ENCODE measurements at regions not wholly inside any gene's neighbourhood (a gene's known extent, or its start where the extent isn't known, plus 50 kb on each side); places are given as distances from the start of the nearest gene placed in this dataset.
"Not testable (repeated sequence)": the region's sequence is repeated elsewhere in the genome, so short reads cannot be mapped to it uniquely, and the experiment has no call there.

GRCh38 chr2:44087036-44087713, 81.5 kb upstream of the PPM1B start:
- WGBS = 0% methylated on average over 11 of the region's 29 CpGs
- Histone ChIP-seq H3K9me3 (no peaks in the 10 kb centered on the region), H3K27ac (peak overlapping the region; percentile 8), H3K36me3 (no peaks in the 10 kb centered on the region), H3K4me3 (peak overlapping the region; percentile 28), H3K27me3 (no peaks in the 10 kb centered on the region), H3K4me1 (peaks cover 15% of the 10 kb centered on the region)
- DNase-seq (ENCODE audit: low spot score in 2 of 2) = peak; percentile 92 to 95
- TF ChIP-seq EP300 (IDR thresholded peaks at IDR 0.05) (no peak), POLR2A (IDR thresholded peaks at IDR 0.05) (no peak), POLR2AphosphoS5 (IDR thresholded peaks at IDR 0.05) (peak in 1 of 3 donors; percentile 14), CTCF (IDR thresholded peaks at IDR 0.05) (peak; percentile 84 to 97)

GRCh38 chr2:44087714-44088092, 81.0 kb upstream of the PPM1B start:
- H3K4me3 ChIP-seq = peak overlapping the region; percentile 28
- H3K9me3 ChIP-seq = no peaks in the 10 kb centered on the region
- 52% methylated on average over 4 of the region's 4 CpGs for WGBS
- H3K27ac ChIP-seq = no peak overlapping the region
- H3K36me3 ChIP-seq = no peaks in the 10 kb centered on the region
- H3K4me1 ChIP-seq = peaks cover 15% of the 10 kb centered on the region
- no peaks in the 10 kb centered on the region for H3K27me3 ChIP-seq
- TF ChIP-seq POLR2A (IDR thresholded peaks at IDR 0.05) (no peak), CTCF (IDR thresholded peaks at IDR 0.05) (no peak)
- no peak for DNase-seq (ENCODE audit: low spot score in 2 of 2)

GRCh38 chr2:44092519-44092918, 76.2 kb upstream of the PPM1B start:
- not testable (repeated sequence) for H3K36me3 ChIP-seq; H3K4me3 ChIP-seq; H3K27ac ChIP-seq; H3K9me3 ChIP-seq; H3K4me1 ChIP-seq; DNase-seq (ENCODE audit: low spot score in 2 of 2); H3K27me3 ChIP-seq
- 97% methylated on average over 5 of the region's 5 CpGs for WGBS

GRCh38 chr2:44093970-44094369, 74.7 kb upstream of the PPM1B start:
- DNase-seq (ENCODE audit: low spot score in 2 of 2) = no peak
- Histone ChIP-seq H3K27me3 (no peaks in the 10 kb centered on the region), H3K36me3 (no peaks in the 10 kb centered on the region), H3K4me1 (no peaks in the 10 kb centered on the region), H3K27ac (no peak overlapping the region), H3K9me3 (no peaks in the 10 kb centered on the region), H3K4me3 (no peak overlapping the region)
- TF ChIP-seq POLR2A (IDR thresholded peaks at IDR 0.05) (no peak), CTCF (IDR thresholded peaks at IDR 0.05) (no peak), POLR2AphosphoS5 (IDR thresholded peaks at IDR 0.05) (no peak), EP300 (IDR thresholded peaks at IDR 0.05) (no peak)
- WGBS = 79% methylated on average over 3 of the region's 3 CpGs

- H3K27me3 ChIP-seq = no peaks in the 10 kb centered on the region
- no peaks in the 10 kb centered on the region for H3K9me3 ChIP-seq
- TF ChIP-seq POLR2A (IDR thresholded peaks at IDR 0.05) (no peak), EP300 (IDR thresholded peaks at IDR 0.05) (no peak), POLR2AphosphoS5 (IDR thresholded peaks at IDR 0.05) (no peak), CTCF (IDR thresholded peaks at IDR 0.05) (no peak)
- H3K27ac ChIP-seq = no peak overlapping the region
- no peak for DNase-seq (ENCODE audit: low spot score in 2 of 2)
- H3K4me3 ChIP-seq = no peak overlapping the region
- 69% methylated on average over 6 of the region's 6 CpGs for WGBS
- peaks cover 3% of the 10 kb centered on the region for H3K4me1 ChIP-seq
- no peaks in the 10 kb centered on the region for H3K36me3 ChIP-seq
Observed at GRCh38 chr2:44097322-44097907, 71.3 kb upstream of the PPM1B start.

GRCh38 chr2:44098050-44098449, 70.6 kb upstream of the PPM1B start:
- WGBS = 77% methylated on average over 3 of the region's 3 CpGs
- no peaks in the 10 kb centered on the region for H3K9me3 ChIP-seq
- TF ChIP-seq POLR2A (IDR thresholded peaks at IDR 0.05) (no peak), EP300 (IDR thresholded peaks at IDR 0.05) (no peak), CTCF (IDR thresholded peaks at IDR 0.05) (no peak), POLR2AphosphoS5 (IDR thresholded peaks at IDR 0.05) (no peak)

More at GRCh38 chr2:44098050-44098449, 70.6 kb upstream of the PPM1B start:
- Histone ChIP-seq H3K27me3 (no peaks in the 10 kb centered on the region), H3K4me1 (peaks cover 3% of the 10 kb centered on the region), H3K27ac (no peak overlapping the region), H3K4me3 (no peak overlapping the region), H3K36me3 (no peaks in the 10 kb centered on the region)
- DNase-seq (ENCODE audit: low spot score in 2 of 2) = no peak

Data from suprapubic skin (tissue), 4 donors.